SIG-M5 treated with dmso at 0.1 percent for 504 hours (cell line): ENCODE measurements at regions not wholly inside any gene's neighbourhood (a gene's known extent, or its start where the extent isn't known, plus 50 kb on each side); places are given as distances from the start of the nearest gene placed in this dataset.
A peak's percentile ranks its signal among the peaks of the same experiment; 100 is the strongest.
"Not testable (repeated sequence)": the region's sequence is repeated elsewhere in the genome, so short reads cannot be mapped to it uniquely, and the experiment has no call there.

Experiments
- DNase-seq: peaks from one replicate; lab custom pipeline; 2025; ENCODE audit not compliant: unreplicated experiment; lab: John Stamatoyannopoulos, UW

DNA sequence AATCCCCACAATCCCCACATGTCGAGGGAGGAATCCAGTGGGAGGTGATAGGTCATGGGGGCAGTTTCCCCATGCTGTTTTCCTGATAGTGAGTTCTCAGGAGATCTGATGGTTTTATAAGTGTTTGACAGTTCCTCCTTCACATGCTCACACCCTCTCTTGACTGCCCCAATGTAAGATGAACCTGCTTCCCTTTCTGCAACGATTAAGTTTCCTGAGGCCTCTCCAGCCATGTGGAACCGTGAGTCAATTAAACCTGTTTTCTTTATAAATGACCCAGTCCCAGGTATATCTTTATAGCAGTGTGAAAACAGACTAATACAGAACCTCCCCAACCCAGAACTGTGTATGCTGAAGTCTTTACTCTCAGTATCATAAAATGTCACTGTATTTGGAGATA, 289.5 kb upstream of the MMADHC start:
- DNase-seq, result no peak

GRCh38 chr2:149873936-149874335, 286.4 kb upstream of the MMADHC start:
- DNase-seq, result no peak

DNA sequence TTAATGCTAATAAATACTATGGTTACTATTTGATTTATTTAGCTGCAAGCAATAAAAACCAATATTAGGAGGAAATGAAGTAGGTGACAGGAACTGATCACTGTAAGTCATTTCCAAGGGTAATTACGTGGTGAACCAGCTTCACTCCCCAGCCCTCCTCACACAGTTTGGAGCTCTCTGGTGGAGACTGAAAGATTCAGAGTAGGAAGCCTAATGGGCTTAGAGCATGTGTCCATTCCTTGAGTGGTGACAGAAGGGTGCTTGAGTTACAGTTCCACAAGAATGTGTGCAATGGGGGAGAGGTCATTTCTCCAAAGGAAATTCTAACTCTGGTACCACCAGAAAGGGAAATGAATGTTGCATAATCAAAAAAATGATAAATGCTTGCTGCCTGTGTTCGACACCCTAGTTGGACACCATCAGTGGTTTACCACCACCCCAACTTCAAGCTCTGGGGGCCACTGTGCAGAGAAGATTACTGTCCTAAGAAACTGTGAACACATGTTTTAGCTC, 285.1 kb upstream of the MMADHC start:
- no peak for DNase-seq

DNA sequence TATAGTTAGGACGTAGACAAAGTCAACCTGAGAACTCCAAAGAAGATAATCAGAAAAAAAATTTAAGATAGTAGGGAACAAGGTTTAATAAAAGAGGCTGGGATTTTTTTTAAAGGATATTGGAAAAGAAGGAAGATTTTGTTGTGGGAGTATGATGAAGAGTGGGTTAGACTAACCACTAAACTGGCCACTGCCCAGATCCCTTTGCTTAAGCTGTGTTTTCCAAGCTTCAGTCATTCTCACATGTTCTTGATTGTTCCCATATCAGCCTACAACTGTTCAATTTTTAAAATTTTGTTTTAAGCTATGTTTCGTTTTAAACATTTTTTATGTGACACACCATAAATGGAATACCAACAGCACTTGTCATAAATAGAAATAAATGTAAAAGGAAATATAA, 284.5 kb upstream of the MMADHC start:
- no peak for DNase-seq

DNA sequence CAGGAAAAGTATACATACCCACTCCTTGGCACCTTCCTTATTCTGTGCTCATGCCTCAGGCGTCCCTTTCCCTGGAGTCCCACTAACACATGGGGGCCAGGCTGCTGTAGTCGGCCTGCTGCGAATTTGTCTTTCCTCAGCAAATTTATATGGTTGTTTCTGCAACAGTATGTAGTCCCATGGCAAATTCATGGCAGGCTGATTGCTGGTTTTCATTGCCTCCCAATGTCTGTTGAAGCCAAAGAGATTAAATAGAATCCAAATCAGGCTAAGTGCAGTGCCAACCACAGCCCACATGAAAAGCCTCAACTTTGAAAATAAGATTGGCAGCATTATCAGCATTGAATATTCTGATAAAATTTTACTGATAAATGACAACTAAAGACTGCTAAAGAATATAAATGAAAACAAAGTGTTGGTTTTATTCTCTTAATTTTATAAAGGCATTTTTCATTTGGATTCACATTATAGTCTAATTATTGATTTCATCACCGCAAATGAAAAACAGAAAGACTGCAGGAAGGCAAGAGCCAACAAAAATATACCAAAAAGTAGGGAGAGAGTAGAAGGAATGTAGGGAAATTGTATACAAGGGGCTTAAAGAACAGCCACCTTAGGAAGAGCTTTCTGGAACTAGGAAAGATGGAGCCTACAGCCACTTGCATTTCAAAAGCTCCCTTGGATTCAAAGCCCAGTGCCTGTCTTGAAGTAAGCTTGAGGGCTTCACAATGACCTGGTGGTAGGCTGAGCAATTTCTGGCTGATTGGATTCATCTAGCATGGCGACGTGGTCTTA, 283.7 kb upstream of the MMADHC start:
- no peak for DNase-seq

DNA sequence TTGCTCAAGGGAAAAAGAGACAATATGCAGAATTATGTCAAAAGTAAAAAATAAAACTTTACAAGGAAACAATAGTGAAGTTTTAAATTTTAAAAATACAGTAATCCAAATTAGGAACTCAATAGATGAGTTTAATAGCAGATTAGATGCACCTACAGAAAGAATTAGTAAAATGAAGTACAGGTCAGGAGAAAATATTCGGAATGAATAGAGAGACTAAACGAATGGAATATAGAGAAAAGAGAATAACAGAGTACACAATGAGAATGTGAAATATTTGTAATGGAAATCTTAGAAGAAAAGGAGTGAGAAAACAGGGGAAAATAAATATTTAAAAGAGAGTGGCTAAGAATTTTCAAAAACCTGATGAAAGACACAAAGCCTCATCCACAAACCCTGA, 275.7 kb upstream of the MMADHC start:
- DNase-seq, result no peak

GRCh38 chr2:149861034-149861433, 273.5 kb upstream of the MMADHC start:
- no peak for DNase-seq

DNA sequence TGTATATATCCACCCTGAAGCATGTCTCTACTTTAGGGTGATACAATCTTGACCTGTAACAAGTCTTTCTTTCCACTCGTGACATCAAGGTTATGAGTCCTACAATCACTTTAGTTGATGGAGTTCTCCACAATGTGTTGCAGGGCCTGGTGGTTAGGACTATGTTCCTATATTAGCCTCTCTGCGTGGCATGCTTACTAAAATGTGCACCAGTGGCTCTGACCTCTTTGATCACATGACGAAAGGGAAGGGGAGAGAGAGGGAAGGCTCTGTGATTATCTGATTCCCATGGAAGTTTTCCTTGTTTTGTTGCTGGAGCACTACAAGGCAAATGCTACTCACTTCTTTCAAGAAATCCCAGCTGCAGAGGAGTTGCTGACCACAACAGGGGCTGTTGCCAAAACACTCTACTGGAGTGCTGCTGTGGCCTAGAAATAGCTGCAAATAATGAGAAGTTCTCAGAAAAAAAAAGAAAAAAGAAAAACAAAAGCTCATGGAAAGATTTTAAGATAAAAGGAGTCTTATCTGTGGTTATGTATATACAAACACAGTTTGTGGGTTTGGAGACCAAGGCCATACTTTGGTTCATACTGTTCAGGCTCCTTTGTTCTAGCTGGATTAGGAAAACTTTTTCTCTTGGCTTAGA, 272.8 kb upstream of the MMADHC start:
- no peak for DNase-seq

DNA sequence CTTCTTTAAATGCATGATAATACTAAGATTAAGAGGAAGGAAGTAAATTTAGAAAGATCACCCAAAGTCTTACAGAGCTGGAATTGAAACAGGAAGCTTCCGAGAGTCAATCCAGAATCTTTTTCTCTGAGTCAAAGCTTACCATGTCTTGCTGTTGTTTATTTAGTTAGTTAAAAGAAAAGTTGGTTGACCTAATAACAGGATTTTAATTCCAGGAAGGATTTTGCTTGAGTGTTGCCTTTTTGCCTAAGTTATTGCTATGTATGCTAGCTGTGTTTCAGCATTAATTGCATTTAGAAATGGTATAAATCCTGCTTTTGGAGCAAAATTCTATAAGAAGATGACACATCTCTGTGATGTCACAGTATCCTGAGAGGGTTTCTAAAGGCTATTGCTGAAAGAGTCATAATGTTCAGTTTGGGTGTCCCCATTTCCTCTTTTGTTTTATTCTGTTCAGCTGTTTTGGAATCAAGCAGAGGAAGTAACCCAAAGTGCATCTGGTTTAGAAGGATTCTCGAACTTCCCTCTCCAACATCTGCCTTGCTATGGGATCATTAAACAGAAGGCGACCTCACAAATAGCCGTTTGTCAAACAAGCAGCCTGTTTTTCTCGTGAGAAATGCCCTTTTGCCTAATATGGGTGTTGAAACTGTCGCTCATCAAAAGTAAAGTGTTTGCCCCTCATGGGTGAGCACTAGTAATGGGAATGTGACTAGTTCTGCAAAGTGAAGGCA, 271.5 kb upstream of the MMADHC start:
- DNase-seq, result peak; percentile 11

- DNase-seq, result no peak
These were observed 270.6 kb upstream of the MMADHC start for GRCh38 chr2:149858216-149858615.

DNA sequence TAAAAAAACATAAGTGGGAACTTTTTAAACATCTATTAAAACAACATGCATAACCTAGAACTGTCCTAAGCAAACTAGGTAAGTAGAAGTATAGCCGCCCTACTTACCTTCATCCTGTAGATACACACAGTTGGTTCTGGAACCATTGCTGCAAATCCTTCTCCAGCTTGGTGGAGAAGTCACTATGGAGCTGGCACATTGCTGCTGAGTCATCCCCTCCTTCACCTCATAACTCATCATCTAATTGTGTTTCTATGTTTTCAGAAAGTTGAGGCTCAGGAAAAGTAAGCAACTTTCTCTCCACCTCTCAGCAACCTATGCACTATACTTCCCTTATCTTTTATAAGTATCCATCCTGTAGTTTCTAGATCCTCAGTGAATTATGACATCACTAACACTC, 269.8 kb upstream of the MMADHC start:
- DNase-seq, result no peak

DNA sequence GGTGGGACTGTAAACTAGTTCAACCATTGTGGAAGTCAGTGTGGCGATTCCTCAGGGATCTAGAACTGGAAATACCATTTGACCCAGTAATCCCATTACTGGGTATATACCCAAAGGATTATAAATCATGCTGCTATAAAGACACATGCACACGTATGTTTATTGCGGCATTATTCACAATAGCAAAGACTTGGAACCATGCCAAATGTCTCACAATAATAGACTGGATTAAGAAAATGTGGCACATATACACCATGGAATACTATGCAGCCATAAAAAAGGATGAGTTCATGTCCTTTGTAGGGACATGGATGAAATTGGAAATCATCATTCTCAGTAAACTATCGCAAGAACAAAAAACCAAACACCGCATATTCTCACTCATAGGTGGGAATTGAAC, 268.3 kb upstream of the MMADHC start:
- DNase-seq, result not testable (repeated sequence)

DNA sequence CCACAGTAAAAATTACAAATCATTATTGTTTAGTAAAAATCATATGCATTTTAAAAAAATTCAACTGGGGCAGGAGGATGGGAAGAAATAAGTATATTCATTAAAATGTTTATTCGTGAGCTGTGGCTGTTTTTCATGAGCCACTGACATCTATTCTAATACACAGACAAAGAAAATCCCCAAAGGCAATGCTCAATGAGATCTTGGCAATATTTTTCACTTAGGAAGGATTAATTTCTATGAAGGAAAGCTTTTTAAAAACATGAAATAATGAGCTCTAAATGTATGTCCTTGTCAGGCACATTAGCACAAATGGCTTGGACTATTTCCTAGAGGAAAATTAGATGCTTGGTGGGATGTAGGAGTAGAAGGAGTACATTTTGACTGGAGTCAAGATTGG, 262.0 kb upstream of the MMADHC start:
- no peak for DNase-seq

- DNase-seq, result no peak
These were observed 261.6 kb upstream of the MMADHC start for GRCh38 chr2:149849136-149849535.

- no peak for DNase-seq
These were observed 253.8 kb upstream of the MMADHC start for GRCh38 chr2:149841396-149841795.

DNA sequence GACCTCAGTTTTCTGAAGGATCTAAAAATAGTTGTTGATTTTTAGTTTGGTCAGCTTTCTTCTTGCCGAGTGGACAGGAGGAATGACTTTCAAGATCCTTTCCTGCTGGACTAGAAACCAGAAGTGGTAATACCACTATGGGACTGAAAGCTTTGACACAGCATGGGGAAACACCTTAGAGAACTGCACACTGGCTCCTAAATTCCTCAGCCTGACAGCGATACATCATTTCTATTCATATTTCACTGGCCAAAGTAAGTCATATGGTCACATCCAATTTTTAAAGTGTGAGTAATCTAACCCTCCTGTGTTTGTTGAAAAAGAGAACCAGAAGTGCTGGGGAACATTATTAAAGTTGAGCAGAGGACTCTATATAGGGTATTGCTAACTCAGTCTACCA, 244.7 kb upstream of the MMADHC start:
- DNase-seq, result no peak

- DNase-seq, result no peak
These were observed 241.1 kb upstream of the MMADHC start for GRCh38 chr2:149828520-149829210.

DNA sequence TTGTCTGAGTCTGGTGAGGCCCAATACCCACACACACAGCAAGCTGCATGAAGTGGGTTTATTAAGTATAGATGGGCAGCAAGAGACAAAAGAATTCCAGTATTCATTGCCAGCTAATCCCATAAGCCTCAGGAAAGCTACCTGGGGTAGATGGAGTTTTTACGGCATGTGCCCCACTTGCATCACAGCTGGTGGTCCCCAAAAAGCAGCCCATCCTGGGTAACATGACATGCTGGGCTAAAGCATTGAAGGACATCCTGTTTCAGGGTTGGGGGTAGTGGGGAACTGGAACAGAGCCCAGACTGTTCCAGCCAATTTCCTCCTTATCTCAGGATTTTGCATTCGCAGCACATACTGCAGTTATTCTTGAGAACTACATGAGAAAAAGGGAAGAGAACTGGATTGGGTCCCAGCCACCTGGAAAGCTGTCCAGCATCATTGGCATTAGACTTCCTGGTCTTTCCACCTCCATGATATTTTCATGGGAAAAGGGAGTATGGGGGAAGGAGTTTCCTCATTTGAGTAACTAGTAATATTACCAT, 240.1 kb upstream of the MMADHC start:
- no peak for DNase-seq

GRCh38 chr2:149826471-149827125, 239.0 kb upstream of the MMADHC start:
- DNase-seq, result no peak

GRCh38 chr2:149825473-149825872, 237.9 kb upstream of the MMADHC start:
- no peak for DNase-seq
